ENCODE measurements at regions not wholly inside any gene's neighbourhood (a gene's known extent, or its start where the extent isn't known, plus 50 kb on each side); places are given as distances from the start of the nearest gene placed in this dataset.

DNA sequence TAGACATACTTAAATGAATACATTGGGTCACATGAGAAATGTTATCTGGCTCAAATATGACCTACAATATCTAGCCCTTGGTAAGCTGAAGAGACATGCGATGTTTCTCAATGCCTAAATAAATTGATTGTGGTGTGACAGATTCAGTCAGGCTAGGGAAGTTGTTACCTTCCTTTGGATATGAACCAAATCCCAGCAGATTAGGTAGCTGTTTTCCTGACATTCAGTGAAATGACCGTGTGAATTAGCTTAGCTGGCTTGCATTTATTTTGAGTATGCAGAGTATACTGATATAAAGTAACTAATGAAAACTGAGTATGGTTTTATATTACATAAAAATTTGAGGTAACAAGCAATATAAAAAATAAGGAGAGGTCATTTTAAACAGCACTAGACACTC, 288.2 kb downstream of the GJA1 start:
- Histone ChIP-seq H3K4me1 (no peaks in the 10 kb centered on the region), H3K27ac (no peak overlapping the region), H3K9me3 (no peaks in the 10 kb centered on the region), H3K27me3 (no peaks in the 10 kb centered on the region), H3K4me3 (no peak overlapping the region), H3K36me3 (no peaks in the 10 kb centered on the region)
- WGBS = 72% methylated on average over 2 of the region's 2 CpGs
- DNase-seq (ENCODE audit: low spot score in 2 of 2) = no peak
- TF ChIP-seq EP300 (IDR thresholded peaks at IDR 0.05) = no peak

GRCh38 chr6:121724576-121724975, 289.1 kb downstream of the GJA1 start:
- WGBS = 81% methylated on average over 2 of the region's 2 CpGs

DNA sequence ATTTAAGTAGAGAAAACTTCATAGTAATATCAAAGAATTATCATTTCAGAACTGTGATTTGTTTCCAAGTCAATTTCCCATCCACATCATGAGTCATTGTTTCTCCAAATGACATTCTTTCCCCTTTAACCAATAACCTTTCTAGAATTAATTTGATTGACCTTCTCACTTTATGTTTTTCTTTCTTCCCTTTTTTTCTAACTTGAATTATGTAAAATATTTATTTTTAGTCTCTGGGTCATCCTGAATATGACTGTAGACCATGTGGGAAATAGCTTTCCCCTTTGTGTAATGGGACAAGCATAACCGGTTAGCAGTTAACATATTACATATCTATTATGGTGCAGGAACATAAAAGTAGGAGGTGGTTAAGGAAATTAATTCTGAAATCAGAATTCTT, 291.1 kb downstream of the GJA1 start:
- H3K36me3 ChIP-seq = no peaks in the 10 kb centered on the region
- DNase-seq (ENCODE audit: low spot score in 2 of 2) = no peak
- H3K4me1 ChIP-seq = no peaks in the 10 kb centered on the region
- TF ChIP-seq EP300 (IDR thresholded peaks at IDR 0.05) (no peak), POLR2A (IDR thresholded peaks at IDR 0.05) (no peak), POLR2AphosphoS5 (IDR thresholded peaks at IDR 0.05) (no peak)
- TF ChIP-seq, protein P1, sequence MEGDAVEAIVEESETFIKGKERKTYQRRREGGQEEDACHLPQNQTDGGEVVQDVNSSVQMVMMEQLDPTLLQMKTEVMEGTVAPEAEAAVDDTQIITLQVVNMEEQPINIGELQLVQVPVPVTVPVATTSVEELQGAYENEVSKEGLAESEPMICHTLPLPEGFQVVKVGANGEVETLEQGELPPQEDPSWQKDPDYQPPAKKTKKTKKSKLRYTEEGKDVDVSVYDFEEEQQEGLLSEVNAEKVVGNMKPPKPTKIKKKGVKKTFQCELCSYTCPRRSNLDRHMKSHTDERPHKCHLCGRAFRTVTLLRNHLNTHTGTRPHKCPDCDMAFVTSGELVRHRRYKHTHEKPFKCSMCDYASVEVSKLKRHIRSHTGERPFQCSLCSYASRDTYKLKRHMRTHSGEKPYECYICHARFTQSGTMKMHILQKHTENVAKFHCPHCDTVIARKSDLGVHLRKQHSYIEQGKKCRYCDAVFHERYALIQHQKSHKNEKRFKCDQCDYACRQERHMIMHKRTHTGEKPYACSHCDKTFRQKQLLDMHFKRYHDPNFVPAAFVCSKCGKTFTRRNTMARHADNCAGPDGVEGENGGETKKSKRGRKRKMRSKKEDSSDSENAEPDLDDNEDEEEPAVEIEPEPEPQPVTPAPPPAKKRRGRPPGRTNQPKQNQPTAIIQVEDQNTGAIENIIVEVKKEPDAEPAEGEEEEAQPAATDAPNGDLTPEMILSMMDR (IDR thresholded peaks at IDR 0.05) = no peak
- H3K4me3 ChIP-seq = no peak overlapping the region
- no peaks in the 10 kb centered on the region for H3K9me3 ChIP-seq
- no peak overlapping the region for H3K27ac ChIP-seq
- 83% methylated on average over 1 of the region's 1 CpG for WGBS
- H3K27me3 ChIP-seq = no peaks in the 10 kb centered on the region

More at GRCh38 chr6:121724576-121724975, 289.1 kb downstream of the GJA1 start:
- Histone ChIP-seq H3K36me3 (no peaks in the 10 kb centered on the region), H3K9me3 (no peaks in the 10 kb centered on the region), H3K4me3 (no peak overlapping the region), H3K27me3 (no peaks in the 10 kb centered on the region), H3K27ac (no peak overlapping the region), H3K4me1 (no peaks in the 10 kb centered on the region)
- TF ChIP-seq, protein P1 (IDR thresholded peaks at IDR 0.05) = no peak
- TF ChIP-seq POLR2AphosphoS5 (IDR thresholded peaks at IDR 0.05) = no peak
- TF ChIP-seq EP300 (IDR thresholded peaks at IDR 0.05) = no peak
- no peak for DNase-seq (ENCODE audit: low spot score in 2 of 2)

DNA sequence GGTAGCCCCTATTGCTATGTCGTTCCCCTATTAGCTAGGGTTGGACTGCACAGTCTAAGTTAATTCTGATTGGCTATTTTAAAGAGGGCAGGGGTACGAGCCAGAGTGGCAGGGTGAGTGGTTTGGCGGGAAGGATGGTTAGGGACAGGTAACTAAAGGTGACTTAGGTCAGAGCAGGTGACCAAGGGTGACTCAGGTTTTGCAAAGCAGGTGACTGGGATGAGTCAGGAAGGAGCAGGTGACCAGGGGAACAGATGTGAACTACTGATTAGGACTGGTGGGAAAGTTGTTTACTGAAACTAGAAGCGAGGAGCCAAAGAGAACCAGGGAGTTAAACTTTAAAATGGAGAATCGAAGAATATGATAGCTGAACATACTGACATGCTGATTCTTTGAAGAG, 295.2 kb downstream of the GJA1 start:
- TF ChIP-seq EP300 (IDR thresholded peaks at IDR 0.05) (no peak), POLR2A (IDR thresholded peaks at IDR 0.05) (no peak), POLR2AphosphoS5 (IDR thresholded peaks at IDR 0.05) (no peak)
- TF ChIP-seq, protein P1 (IDR thresholded peaks at IDR 0.05) = no peak
- 93% methylated on average over 5 of the region's 5 CpGs for WGBS
- Histone ChIP-seq H3K27me3 (no peaks in the 10 kb centered on the region), H3K27ac (no peak overlapping the region), H3K9me3 (no peaks in the 10 kb centered on the region), H3K4me1 (no peaks in the 10 kb centered on the region), H3K36me3 (no peaks in the 10 kb centered on the region), H3K4me3 (no peak overlapping the region)
- DNase-seq (ENCODE audit: low spot score in 2 of 2) = no peak

- Histone ChIP-seq H3K27me3 (no peaks in the 10 kb centered on the region), H3K4me1 (no peaks in the 10 kb centered on the region), H3K4me3 (no peak overlapping the region), H3K9me3 (no peaks in the 10 kb centered on the region), H3K36me3 (no peaks in the 10 kb centered on the region), H3K27ac (no peak overlapping the region)
- WGBS = 94% methylated on average over 1 of the region's 1 CpG
- DNase-seq (ENCODE audit: low spot score in 2 of 2) = no peak
- TF ChIP-seq, protein P1 (IDR thresholded peaks at IDR 0.05) = no peak
- TF ChIP-seq POLR2AphosphoS5 (IDR thresholded peaks at IDR 0.05) (no peak), POLR2A (IDR thresholded peaks at IDR 0.05) (no peak), EP300 (IDR thresholded peaks at IDR 0.05) (no peak)
Observed at GRCh38 chr6:121731381-121731780, 295.9 kb downstream of the GJA1 start.

GRCh38 chr6:121732641-121733040, 297.2 kb downstream of the GJA1 start:
- no peak overlapping the region for H3K4me3 ChIP-seq
- 79% methylated on average over 1 of the region's 1 CpG for WGBS
- H3K4me1 ChIP-seq = no peaks in the 10 kb centered on the region
- no peak for DNase-seq (ENCODE audit: low spot score in 2 of 2)
- no peaks in the 10 kb centered on the region for H3K36me3 ChIP-seq
- H3K27me3 ChIP-seq = no peaks in the 10 kb centered on the region
- TF ChIP-seq POLR2A (IDR thresholded peaks at IDR 0.05) (no peak), POLR2AphosphoS5 (IDR thresholded peaks at IDR 0.05) (no peak), EP300 (IDR thresholded peaks at IDR 0.05) (no peak)
- TF ChIP-seq, protein P1 (IDR thresholded peaks at IDR 0.05) = no peak
- H3K27ac ChIP-seq = no peak overlapping the region
- no peaks in the 10 kb centered on the region for H3K9me3 ChIP-seq

Measured in suprapubic skin (tissue), 4 donors.